Bronchial epithelial cell (primary cell): ENCODE measurements at regions not wholly inside any gene's neighbourhood (a gene's known extent, or its start where the extent isn't known, plus 50 kb on each side); places are given as distances from the start of the nearest gene placed in this dataset.

Experiments used
- DNase-seq: peaks from one replicate; pipeline ENCODE4 v3.0.0-alpha.2; 2010; ENCODE audit warnings: low read depth
- FAIRE-seq: peaks from 2 replicates; lab custom pipeline; 2011; peaks lifted over from hg19 to GRCh38; lab: Jason Lieb, UNC
- H3K27me3 ChIP-seq: 2 replicates; pipeline ENCODE4 v1.5.1; 2011; ENCODE audit warnings: low read length; ENCODE audit not compliant: control insufficient read depth, insufficient read depth
- H3K36me3 ChIP-seq: 2 replicates; pipeline ENCODE4 v1.5.1; 2011; ENCODE audit warnings: low read length; ENCODE audit not compliant: control insufficient read depth, insufficient read depth
- H3K4me3 ChIP-seq: 2 replicates; pipeline ENCODE4 v1.5.1; 2011; ENCODE audit warnings: mild to moderate bottlenecking, low read depth, low read length, control low read depth
- TF ChIP-seq, protein P1 (sequence below): IDR thresholded peaks from 2 replicates; pipeline ENCODE4 v1.5.1; 2011; ENCODE audit warnings: mild to moderate bottlenecking, moderate library complexity, low read length, control low read depth, inconsistent platforms; ENCODE audit not compliant: insufficient read depth, severe bottlenecking

DNA sequence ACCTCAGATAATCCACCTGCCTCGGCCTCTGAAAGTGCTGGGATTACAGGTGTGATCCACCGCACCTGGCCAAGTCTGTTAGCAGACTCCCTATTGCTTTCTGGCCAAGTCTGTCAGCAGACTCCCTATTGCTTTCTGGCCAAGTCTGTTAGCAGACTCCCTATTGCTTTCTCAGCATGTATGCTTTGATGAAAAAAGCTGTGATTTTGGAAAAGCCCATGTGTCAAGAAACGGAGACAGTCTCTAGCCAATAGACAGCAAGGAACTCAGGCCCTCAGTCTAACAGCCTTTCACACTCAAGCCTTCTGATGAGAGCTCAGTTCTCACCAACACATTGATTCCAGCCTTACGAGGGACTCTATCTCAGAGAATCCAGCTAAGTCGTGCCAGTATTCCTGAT lies 158.8 kb upstream of the KRR1 start:
- TF ChIP-seq, protein P1, sequence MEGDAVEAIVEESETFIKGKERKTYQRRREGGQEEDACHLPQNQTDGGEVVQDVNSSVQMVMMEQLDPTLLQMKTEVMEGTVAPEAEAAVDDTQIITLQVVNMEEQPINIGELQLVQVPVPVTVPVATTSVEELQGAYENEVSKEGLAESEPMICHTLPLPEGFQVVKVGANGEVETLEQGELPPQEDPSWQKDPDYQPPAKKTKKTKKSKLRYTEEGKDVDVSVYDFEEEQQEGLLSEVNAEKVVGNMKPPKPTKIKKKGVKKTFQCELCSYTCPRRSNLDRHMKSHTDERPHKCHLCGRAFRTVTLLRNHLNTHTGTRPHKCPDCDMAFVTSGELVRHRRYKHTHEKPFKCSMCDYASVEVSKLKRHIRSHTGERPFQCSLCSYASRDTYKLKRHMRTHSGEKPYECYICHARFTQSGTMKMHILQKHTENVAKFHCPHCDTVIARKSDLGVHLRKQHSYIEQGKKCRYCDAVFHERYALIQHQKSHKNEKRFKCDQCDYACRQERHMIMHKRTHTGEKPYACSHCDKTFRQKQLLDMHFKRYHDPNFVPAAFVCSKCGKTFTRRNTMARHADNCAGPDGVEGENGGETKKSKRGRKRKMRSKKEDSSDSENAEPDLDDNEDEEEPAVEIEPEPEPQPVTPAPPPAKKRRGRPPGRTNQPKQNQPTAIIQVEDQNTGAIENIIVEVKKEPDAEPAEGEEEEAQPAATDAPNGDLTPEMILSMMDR, result no peak

DNA sequence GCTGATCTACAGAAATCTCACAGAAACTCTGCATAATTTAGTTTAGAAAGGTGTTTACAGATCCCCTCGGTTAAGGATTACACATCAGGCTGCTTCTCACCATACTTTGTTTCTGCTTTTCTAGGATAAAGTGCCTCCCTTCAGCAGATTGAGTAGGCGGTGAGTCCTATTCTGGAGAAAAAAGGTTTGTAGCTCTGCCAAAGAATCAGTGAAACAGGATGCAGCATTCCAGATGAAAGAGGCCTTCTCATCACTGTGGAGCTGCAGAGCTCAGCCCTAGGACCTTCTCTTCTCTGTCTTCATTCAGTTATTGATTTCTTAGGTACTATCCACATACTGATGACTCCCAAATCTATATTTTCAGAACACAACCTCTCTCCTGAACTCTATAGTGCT lies 155.5 kb upstream of the KRR1 start:
- FAIRE-seq, result no peak
- no peaks in the 10 kb centered on the region for H3K27me3 ChIP-seq
- TF ChIP-seq, protein P1, result no peak
- peak; percentile 18 for DNase-seq
- H3K4me3 ChIP-seq, result no peak overlapping the region
- H3K36me3 ChIP-seq, result no peaks in the 10 kb centered on the region

More for the DNA sequence above, 158.8 kb upstream of the KRR1 start:
- Histone ChIP-seq H3K4me3 (no peak overlapping the region), H3K27me3 (no peaks in the 10 kb centered on the region), H3K36me3 (no peaks in the 10 kb centered on the region)
- DNase-seq, result no peak
- no peak for FAIRE-seq

DNA sequence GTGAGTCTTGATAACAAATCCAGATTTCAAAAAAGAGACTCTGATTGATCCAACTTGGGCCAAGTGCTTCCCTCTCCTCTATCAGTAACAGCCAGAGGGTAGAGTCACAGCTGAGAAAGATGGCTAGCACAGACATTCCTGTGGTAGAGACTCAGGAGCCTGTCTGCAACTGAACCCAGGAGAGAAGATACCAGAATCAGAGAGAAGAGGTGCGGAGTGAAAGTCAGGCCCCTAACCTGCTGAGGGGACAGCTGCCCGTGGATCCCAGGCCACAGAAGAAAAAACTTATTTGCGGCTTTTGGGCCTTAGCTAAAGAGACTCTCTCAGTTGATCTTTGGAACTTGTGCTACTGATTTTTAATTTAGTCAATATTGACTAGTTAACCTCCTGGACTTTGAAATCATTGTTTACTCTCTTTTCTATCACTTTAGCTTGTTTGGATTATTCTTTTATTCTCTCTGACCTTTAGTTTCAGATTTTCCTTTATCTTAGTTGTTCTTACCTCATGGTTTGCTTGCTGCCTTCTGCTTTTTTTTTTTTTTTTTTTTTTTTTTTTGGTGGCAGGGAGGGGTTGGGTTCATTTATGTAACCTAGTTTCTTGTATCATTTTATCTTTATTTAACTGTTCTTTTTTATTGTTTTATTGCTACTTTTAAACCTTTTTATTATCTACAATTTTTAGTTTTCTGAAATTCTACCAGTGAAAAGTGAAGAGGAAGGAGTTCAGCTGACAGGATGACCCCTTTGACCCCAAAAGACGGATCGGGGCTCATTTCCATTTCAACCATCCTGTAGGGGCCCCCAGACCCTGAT lies 154.9 kb upstream of the KRR1 start:
- no peak for FAIRE-seq
- no peaks in the 10 kb centered on the region for H3K36me3 ChIP-seq
- TF ChIP-seq, protein P1, result no peak
- no peak overlapping the region for H3K4me3 ChIP-seq
- H3K27me3 ChIP-seq, result no peaks in the 10 kb centered on the region
- peak; percentile 40 for DNase-seq

DNA sequence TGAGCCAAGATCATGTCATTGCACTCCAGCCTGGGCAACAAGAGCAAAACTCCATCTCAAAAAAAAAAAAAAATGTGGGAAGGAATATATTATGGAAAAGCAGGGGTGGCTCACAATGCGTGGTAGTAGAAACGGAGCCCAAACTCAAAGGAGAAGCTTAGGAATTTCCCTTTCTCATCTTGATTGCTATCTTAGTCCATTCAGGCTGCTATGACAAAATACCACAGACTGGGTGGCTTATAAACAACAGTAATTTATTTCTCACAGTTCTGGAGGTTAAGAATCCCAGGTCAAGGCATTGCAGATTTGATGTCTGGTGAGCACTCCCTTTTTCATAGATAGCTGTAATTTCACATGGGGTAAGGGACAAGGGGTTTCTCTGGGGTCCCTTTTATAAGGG lies 153.8 kb upstream of the KRR1 start:
- Histone ChIP-seq H3K27me3 (no peaks in the 10 kb centered on the region), H3K36me3 (no peaks in the 10 kb centered on the region), H3K4me3 (no peak overlapping the region)
- no peak for DNase-seq
- FAIRE-seq, result no peak
- TF ChIP-seq, protein P1, result no peak

DNA sequence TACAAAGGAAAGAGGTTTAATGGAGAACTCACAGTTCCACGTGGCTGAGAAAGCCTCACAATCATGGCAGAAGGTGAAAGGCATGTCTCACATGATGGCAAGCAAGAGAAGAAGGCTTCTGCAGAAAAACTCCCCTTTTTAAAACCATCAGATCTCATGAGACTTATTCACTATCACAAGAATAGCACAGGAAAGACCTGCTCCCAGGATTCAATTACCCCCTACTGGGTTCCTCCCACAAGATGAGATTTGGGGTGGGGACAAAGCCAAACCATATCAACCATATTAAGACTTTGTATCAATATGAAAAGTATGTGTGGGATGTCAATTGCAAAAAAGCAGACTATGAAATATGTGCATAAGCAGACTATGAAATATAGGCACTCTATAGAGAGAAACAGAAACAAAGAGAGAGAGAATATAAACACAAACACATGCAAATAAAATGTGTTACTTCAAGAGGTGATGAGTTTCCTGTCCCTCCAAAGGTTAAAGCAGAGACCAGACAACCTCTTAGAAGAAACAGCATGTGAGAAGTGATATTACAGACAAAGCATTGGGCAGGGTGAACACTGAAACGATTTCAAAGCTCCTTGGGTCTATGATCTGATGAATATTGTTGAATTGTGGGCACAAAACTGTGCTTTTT lies 151.2 kb upstream of the KRR1 start:
- no peaks in the 10 kb centered on the region for H3K36me3 ChIP-seq
- H3K27me3 ChIP-seq, result no peaks in the 10 kb centered on the region
- TF ChIP-seq, protein P1, result no peak
- no peak for FAIRE-seq
- no peak overlapping the region for H3K4me3 ChIP-seq
- DNase-seq, result no peak
